Panc1 (cell line): ENCODE measurements at regions not wholly inside any gene's neighbourhood (a gene's known extent, or its start where the extent isn't known, plus 50 kb on each side); places are given as distances from the start of the nearest gene placed in this dataset.

Experiments
- ATAC-seq: fragments of 200-7000 bp; cut with Tn5 transposase; 2 replicates; pipeline ENCODE4 v1.9.1; 2020; ENCODE audit warnings: mild to moderate bottlenecking, moderate library complexity
- BruUV-seq: library from RNA; stranded (reverse); fragments of 400-500 nt; replicated peaks from 2 replicates; lab custom pipeline; 2021; lab: Mats Ljungman, UMichigan
- CTCF ChIA-PET: fragments of 300-600 bp; sonication (Branson Sonifier 250); formaldehyde crosslinking; loops from one replicate; lab custom pipeline; 2022; ENCODE audit warnings: antibody characterized with exemption; lab: Charles Lee
- POLR2A ChIA-PET: fragments of 300-600 bp; sonication (Branson Sonifier 250); formaldehyde crosslinking; loops from one replicate; lab custom pipeline; 2022; ENCODE audit warnings: antibody characterized with exemption; lab: Charles Lee
- DNase-seq: peaks from one replicate; pipeline ENCODE4 v3.0.0-alpha.2; 2010; ENCODE audit warnings: low read depth, low spot score
- H3K27ac ChIP-seq: 2 replicates; pipeline ENCODE4 v1.5.1; 2011; ENCODE audit warnings: mild to moderate bottlenecking, low read length, inconsistent platforms
- H3K27me3 ChIP-seq: fragments of 200-500 bp; sonication (Bioruptor generic); 2 replicates; pipeline ENCODE4 v1.6.0; 2014; ENCODE audit warnings: low read length, inconsistent platforms; ENCODE audit not compliant: control insufficient read depth, insufficient read depth
- H3K36me3 ChIP-seq: fragments of 200-500 bp; sonication (Bioruptor generic); 2 replicates; pipeline ENCODE4 v1.5.1; 2014; ENCODE audit warnings: inconsistent platforms, mild to moderate bottlenecking, low read length, moderate library complexity; ENCODE audit not compliant: control insufficient read depth, insufficient read depth
- H3K4me1 ChIP-seq: 2 replicates; pipeline ENCODE4 v1.5.1; 2011; ENCODE audit warnings: inconsistent platforms, mild to moderate bottlenecking, low read length, moderate library complexity; ENCODE audit not compliant: control insufficient read depth, insufficient read depth
- H3K4me3 ChIP-seq, 2 experiments: 2 replicates each; pipeline ENCODE4 v1.5.1; 2011 to 2012; ENCODE audit warnings: low read depth in 2 of 2, low read length in 2 of 2, mild to moderate bottlenecking in 2 of 2, inconsistent platforms in 1 of 2, moderate library complexity in 1 of 2
- H3K9me3 ChIP-seq: fragments of 200-500 bp; sonication (Bioruptor generic); 2 replicates; pipeline ENCODE4 v1.5.1; 2014; ENCODE audit warnings: low read depth, mild to moderate bottlenecking, inconsistent platforms, low read length, moderate library complexity; ENCODE audit not compliant: control insufficient read depth, insufficient read depth
- CTCF ChIP-seq: fragments of 450-650 bp; IDR thresholded peaks from 2 replicates; pipeline ENCODE4 v1.5.1; 2017; ENCODE audit warnings: mild to moderate bottlenecking
- POLR2AphosphoS5 ChIP-seq: IDR thresholded peaks from 2 replicates; pipeline ENCODE4 v1.6.1; 2012; ENCODE audit warnings: mild to moderate bottlenecking, low read depth, low read length, moderate library complexity
- REST ChIP-seq, 2 experiments: IDR thresholded peaks; 2 replicates each; pipeline ENCODE4 v1.6.1; 2011 to 2012; ENCODE audit warnings: low read depth in 2 of 2, control low read depth in 1 of 2, low read length in 1 of 2, mild to moderate bottlenecking in 1 of 2, moderate library complexity in 1 of 2; ENCODE audit not compliant: insufficient read depth in 1 of 2
- SIN3A ChIP-seq: IDR thresholded peaks from 2 replicates; pipeline ENCODE4 v1.6.1; 2012; ENCODE audit warnings: low read depth, mild to moderate bottlenecking, low read length, moderate library complexity, borderline replicate concordance; ENCODE audit not compliant: insufficient read depth
- TCF7L2 ChIP-seq: IDR thresholded peaks from 2 replicates; pipeline ENCODE4 v1.6.1; 2011; ENCODE audit warnings: mild to moderate bottlenecking, low read depth, low read length, inconsistent platforms
- in situ Hi-C: cut with HindIII; loops from 2 replicates; pipeline ENCODE4 v1.10.0; 2016; ENCODE audit warnings: low sequenced_read_pairs, low pct_unique_long_range_greater_than_20kb
- intact Hi-C: fragments of 100-400 bp; cut with micrococcal nuclease; formaldehyde crosslinking; loops from one replicate; pipeline ENCODE4 v1.10.0; 2022; ENCODE audit not compliant: unreplicated experiment

GRCh38 chr2:128557069-128557468, 238.4 kb upstream of the HS6ST1 start:
- ChIA-PET POLR2A (no interaction called here), CTCF (no interaction called here)
- H3K27me3 ChIP-seq = no peaks in the 10 kb centered on the region
- no peaks in the 10 kb centered on the region for H3K4me1 ChIP-seq
- no peak overlapping the region for H3K4me3 ChIP-seq
- ATAC-seq (no peak), DNase-seq (no peak)
- H3K9me3 ChIP-seq = no peaks in the 10 kb centered on the region
- TF ChIP-seq POLR2AphosphoS5 (no peak), REST (IDR thresholded peaks at IDR 0.05; ENCODE audit: insufficient read depth in 1 of 2, low read depth in 2 of 2, low read length in 1 of 2) (no peak), SIN3A (no peak), TCF7L2 (no peak), CTCF (no peak)
- H3K36me3 ChIP-seq = no peaks in the 10 kb centered on the region
- in situ Hi-C loops = no loop called here
- intact Hi-C loops = no loop called here
- no peak overlapping the region for H3K27ac ChIP-seq
- no TSS peak for BruUV-seq

- no peaks in the 10 kb centered on the region for H3K9me3 ChIP-seq
- no peak for TF ChIP-seq CTCF
- TF ChIP-seq TCF7L2 = no peak
- TF ChIP-seq SIN3A = no peak
- no peak for TF ChIP-seq REST (IDR thresholded peaks at IDR 0.05; ENCODE audit: insufficient read depth in 1 of 2, low read depth in 2 of 2, low read length in 1 of 2)
- no peak for TF ChIP-seq POLR2AphosphoS5
- no peaks in the 10 kb centered on the region for H3K27me3 ChIP-seq
- H3K27ac ChIP-seq = no peak overlapping the region
- intact Hi-C loops = no loop called here
- in situ Hi-C loops = no loop called here
- H3K4me1 ChIP-seq = no peaks in the 10 kb centered on the region
- no TSS peak for BruUV-seq
- ChIA-PET POLR2A (no interaction called here), CTCF (no interaction called here)
- no peak overlapping the region for H3K4me3 ChIP-seq
- DNase-seq = no peak
- H3K36me3 ChIP-seq = no peaks in the 10 kb centered on the region
- no peak for ATAC-seq
These were observed 239.2 kb upstream of the HS6ST1 start for GRCh38 chr2:128557831-128558241.
